B cell (primary cell): ENCODE measurements at regions not wholly inside any gene's neighbourhood (a gene's known extent, or its start where the extent isn't known, plus 50 kb on each side); places are given as distances from the start of the nearest gene placed in this dataset.
A peak's percentile ranks its signal among the peaks of the same experiment; 100 is the strongest.

Source experiments
- ATAC-seq: fragments of 200-7000 bp; cut with Tn5 transposase; one replicate; pipeline ENCODE4 v1.10.0; 2021; ENCODE audit warnings: low read depth, mild to moderate bottlenecking, moderate number of reproducible peaks, moderate library complexity
- CTCF ChIA-PET: fragments of 350-600 bp; sonication (Branson Sonifier 250); formaldehyde crosslinking; loops from one replicate; lab custom pipeline; 2021; ENCODE audit warnings: antibody characterized with exemption, inconsistent platforms; lab: Charles Lee
- POLR2A ChIA-PET: fragments of 350-600 bp; sonication (Branson Sonifier 250); formaldehyde crosslinking; loops from one replicate; lab custom pipeline; 2021; ENCODE audit warnings: antibody characterized with exemption; lab: Charles Lee
- DNase-seq: peaks from one replicate; pipeline ENCODE4 v3.0.0; 2013
- H2AFZ ChIP-seq: 2 replicates; pipeline ENCODE4 v1.6.1; 2012; ENCODE audit warnings: mild to moderate bottlenecking, low read depth, low read length; ENCODE audit not compliant: insufficient read depth, poor library complexity, severe bottlenecking
- H3K27ac ChIP-seq, 2 donors: 1 replicate in 1 of 2; 2 replicates in 1 of 2; pipeline ENCODE4 v1.5.1; 2012 to 2013; ENCODE audit warnings: low read length in 2 of 2, mild to moderate bottlenecking in 2 of 2, moderate library complexity in 1 of 2
- H3K27me3 ChIP-seq, 4 experiments: fragments of 200-600 bp in 1 of 4; sonication (generic) in 1 of 4; replicated peaks in 1 of 4; 1 replicate in 2 of 4; 2 replicates in 2 of 4; pipeline versions ENCODE4 v1.6.1 to v1.7.0; 2013 to 2016; ENCODE audit warnings: low read length in 3 of 4, mild to moderate bottlenecking in 2 of 4, mixed read lengths in 1 of 4, moderate library complexity in 1 of 4; ENCODE audit not compliant: insufficient read depth in 4 of 4, control insufficient read depth in 3 of 4; ENCODE audit errors: control extremely low read depth in 1 of 4
- H3K36me3 ChIP-seq, 2 experiments: replicated peaks in 1 of 2; 1 replicate in 1 of 2; 2 replicates in 1 of 2; pipeline versions ENCODE4 v1.6.1 to v1.7.1; 2013; ENCODE audit warnings: low read length in 1 of 2; ENCODE audit not compliant: insufficient read depth in 2 of 2, control insufficient read depth in 1 of 2; ENCODE audit errors: control extremely low read depth in 1 of 2, extremely low read depth in 1 of 2
- H3K4me1 ChIP-seq, 2 donors: fragments of 200-600 bp in 1 of 2; sonication (generic) in 1 of 2; 1 replicate in 1 of 2; 2 replicates in 1 of 2; pipeline versions ENCODE4 v1.5.1 to v1.6.1; 2013 to 2017; ENCODE audit warnings: low read length in 2 of 2; ENCODE audit not compliant: control insufficient read depth in 2 of 2, insufficient read depth in 2 of 2
- H3K4me2 ChIP-seq: replicated peaks from 2 replicates; pipeline ENCODE3; 2012; ENCODE audit warnings: mild to moderate bottlenecking, low read depth, low read length; ENCODE audit not compliant: poor library complexity, severe bottlenecking
- H3K4me3 ChIP-seq, 5 experiments: fragments of 200-600 bp in 1 of 5; sonication (generic) in 1 of 5; 1 replicate in 3 of 5; 2 replicates in 2 of 5; pipeline versions ENCODE4 v1.5.1 to v1.7.0; 2011 to 2016; ENCODE audit warnings: low read length in 4 of 5, mild to moderate bottlenecking in 4 of 5, low read depth in 2 of 5, control low read depth in 1 of 5, moderate library complexity in 1 of 5; ENCODE audit not compliant: insufficient read depth in 1 of 5; ENCODE audit errors: control extremely low read depth in 1 of 5, extremely low read depth in 1 of 5
- H3K79me2 ChIP-seq: fragments of 200-600 bp; sonication (generic); one replicate; pipeline ENCODE4 v1.6.0; 2016; ENCODE audit warnings: low read length; ENCODE audit not compliant: control insufficient read depth, insufficient read depth
- H3K9ac ChIP-seq: fragments of 200-600 bp; sonication (generic); 2 replicates; pipeline ENCODE4 v1.6.1; 2017; ENCODE audit warnings: mild to moderate bottlenecking, low read length, moderate library complexity
- H3K9me3 ChIP-seq, 3 donors: one replicate each; pipeline versions ENCODE4 v1.6.1 to v1.7.1; 2013; ENCODE audit warnings: low read length in 2 of 3; ENCODE audit not compliant: control insufficient read depth in 2 of 3, insufficient read depth in 1 of 3; ENCODE audit errors: control extremely low read depth in 1 of 3
- H4K20me1 ChIP-seq: 2 replicates; pipeline ENCODE4 v1.6.0; 2012; ENCODE audit warnings: mild to moderate bottlenecking, low read length; ENCODE audit not compliant: insufficient read depth, control insufficient read depth, poor library complexity, severe bottlenecking
- H3K27ac Mint-ChIP-seq: one replicate; pipeline ENCODE4 v1.8.0; 2021; ENCODE audit warnings: mixed read lengths
- H3K27me3 Mint-ChIP-seq: one replicate; pipeline ENCODE4 v1.8.0; 2021; ENCODE audit warnings: mixed read lengths
- H3K4me1 Mint-ChIP-seq: one replicate; pipeline ENCODE4 v1.8.0; 2021; ENCODE audit warnings: mixed read lengths
- H3K4me3 Mint-ChIP-seq: one replicate; pipeline ENCODE4 v1.8.0; 2021; ENCODE audit warnings: mixed read lengths
- H3K9me3 Mint-ChIP-seq: one replicate; pipeline ENCODE4 v1.8.0; 2022; ENCODE audit warnings: mixed read lengths; ENCODE audit not compliant: insufficient read depth
- EZH2 ChIP-seq: IDR thresholded peaks from 2 replicates; pipeline ENCODE4 v1.6.1; 2012; ENCODE audit warnings: borderline replicate concordance, low read depth, mild to moderate bottlenecking, moderate library complexity, low read length; ENCODE audit not compliant: insufficient read depth, poor library complexity, severe bottlenecking
- WGBS: methylation state at CpG from one replicate; pipeline ENCODE4 v1.1.5; 2013; ENCODE audit warnings: missing lambda C conversion rate; ENCODE audit not compliant: insufficient coverage; 5-methylcytosine and 5-hydroxymethylcytosine counted together
- intact Hi-C: fragments of 100-400 bp; cut with micrococcal nuclease; formaldehyde crosslinking; loops from one replicate; pipeline ENCODE4 v1.10.0; 2022
- TF ChIP-seq, protein P1 (sequence below): fragments of 200-600 bp; IDR thresholded peaks from one replicate; pipeline ENCODE4 v1.8.0; 2022; ENCODE audit warnings: antibody characterized with exemption, mild to moderate bottlenecking

DNA sequence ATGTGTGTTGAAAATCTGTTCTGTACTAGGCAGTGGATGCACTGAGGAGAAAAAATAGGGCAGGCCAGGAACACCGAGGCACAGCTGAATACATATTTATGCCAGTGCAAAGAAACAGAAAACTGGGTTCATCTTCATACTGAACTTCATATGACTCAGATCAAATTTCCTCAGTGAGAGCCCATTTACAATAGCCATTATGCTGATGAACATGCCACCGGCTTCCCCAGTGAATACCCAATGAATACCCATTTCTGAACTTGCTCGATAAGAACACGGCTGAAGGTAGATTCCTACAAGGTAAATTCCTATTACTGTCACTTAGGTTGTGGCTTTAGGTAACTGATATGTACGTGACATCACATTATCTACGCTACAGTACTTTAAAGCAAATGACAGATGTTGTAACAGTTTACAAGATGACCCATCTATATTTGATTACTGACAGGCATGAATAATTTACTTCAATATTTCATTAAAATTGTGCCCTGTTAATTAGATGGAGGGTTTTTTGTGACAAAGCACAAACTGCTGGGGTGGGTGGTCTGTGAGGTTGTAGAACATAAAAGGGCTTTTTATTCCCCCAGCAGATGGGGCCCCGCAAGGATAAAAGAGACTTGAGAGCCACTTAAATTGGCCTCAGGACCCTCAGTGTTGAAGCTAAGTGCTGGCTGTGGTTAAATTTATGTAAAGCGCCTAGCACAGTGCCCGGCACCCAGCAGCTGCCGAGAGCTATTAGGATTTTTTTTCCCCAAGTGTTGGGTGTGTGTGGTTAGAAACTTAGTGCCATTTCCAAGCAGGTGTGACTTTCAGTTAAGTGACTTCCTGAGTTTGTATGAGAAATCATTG is 264.5 kb downstream of the CD83 start:
- ATAC-seq (peak; percentile 28), DNase-seq (peak; percentile 30)
- H3K9ac ChIP-seq = no peak overlapping the region
- no peaks in the 10 kb centered on the region for H3K79me2 ChIP-seq
- ChIA-PET POLR2A (interaction anchor here (0.6 kb wide), 1 partner anchor 111 kb away, joined by 10 read pairs; no protein-coding TSS in a partner anchor), CTCF (no interaction called here)
- TF ChIP-seq, protein P1, sequence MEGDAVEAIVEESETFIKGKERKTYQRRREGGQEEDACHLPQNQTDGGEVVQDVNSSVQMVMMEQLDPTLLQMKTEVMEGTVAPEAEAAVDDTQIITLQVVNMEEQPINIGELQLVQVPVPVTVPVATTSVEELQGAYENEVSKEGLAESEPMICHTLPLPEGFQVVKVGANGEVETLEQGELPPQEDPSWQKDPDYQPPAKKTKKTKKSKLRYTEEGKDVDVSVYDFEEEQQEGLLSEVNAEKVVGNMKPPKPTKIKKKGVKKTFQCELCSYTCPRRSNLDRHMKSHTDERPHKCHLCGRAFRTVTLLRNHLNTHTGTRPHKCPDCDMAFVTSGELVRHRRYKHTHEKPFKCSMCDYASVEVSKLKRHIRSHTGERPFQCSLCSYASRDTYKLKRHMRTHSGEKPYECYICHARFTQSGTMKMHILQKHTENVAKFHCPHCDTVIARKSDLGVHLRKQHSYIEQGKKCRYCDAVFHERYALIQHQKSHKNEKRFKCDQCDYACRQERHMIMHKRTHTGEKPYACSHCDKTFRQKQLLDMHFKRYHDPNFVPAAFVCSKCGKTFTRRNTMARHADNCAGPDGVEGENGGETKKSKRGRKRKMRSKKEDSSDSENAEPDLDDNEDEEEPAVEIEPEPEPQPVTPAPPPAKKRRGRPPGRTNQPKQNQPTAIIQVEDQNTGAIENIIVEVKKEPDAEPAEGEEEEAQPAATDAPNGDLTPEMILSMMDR = no peak
- no peak for TF ChIP-seq EZH2
- no peaks in the 10 kb centered on the region for H3K36me3 ChIP-seq
- Mint-ChIP-seq H3K4me1 (peaks cover 58% of the 10 kb centered on the region), H3K9me3 (no peaks in the 10 kb centered on the region), H3K4me3 (peak overlapping the region; percentile 40), H3K27ac (no peak overlapping the region), H3K27me3 (no peaks in the 10 kb centered on the region)
- intact Hi-C loops = loop anchor here (2.0 kb wide), 1 partner anchor 15 kb away; no protein-coding TSS in a partner anchor
- peaks cover 44 to 48% of the 10 kb centered on the region in 2 donors for H3K4me1 ChIP-seq
- peaks cover 0 to 3% (median 0%) of the 10 kb centered on the region in 3 donors for H3K9me3 ChIP-seq
- no peaks in the 10 kb centered on the region for H3K27me3 ChIP-seq
- H3K4me2 ChIP-seq = peak overlapping the region; percentile 41
- WGBS = 3% methylated on average over 4 of the region's 10 CpGs
- H4K20me1 ChIP-seq = no peaks in the 10 kb centered on the region
- no peak overlapping the region for H3K4me3 ChIP-seq
- H2AFZ ChIP-seq = peak overlapping the region; percentile 2
- H3K27ac ChIP-seq = no peak overlapping the region

DNA sequence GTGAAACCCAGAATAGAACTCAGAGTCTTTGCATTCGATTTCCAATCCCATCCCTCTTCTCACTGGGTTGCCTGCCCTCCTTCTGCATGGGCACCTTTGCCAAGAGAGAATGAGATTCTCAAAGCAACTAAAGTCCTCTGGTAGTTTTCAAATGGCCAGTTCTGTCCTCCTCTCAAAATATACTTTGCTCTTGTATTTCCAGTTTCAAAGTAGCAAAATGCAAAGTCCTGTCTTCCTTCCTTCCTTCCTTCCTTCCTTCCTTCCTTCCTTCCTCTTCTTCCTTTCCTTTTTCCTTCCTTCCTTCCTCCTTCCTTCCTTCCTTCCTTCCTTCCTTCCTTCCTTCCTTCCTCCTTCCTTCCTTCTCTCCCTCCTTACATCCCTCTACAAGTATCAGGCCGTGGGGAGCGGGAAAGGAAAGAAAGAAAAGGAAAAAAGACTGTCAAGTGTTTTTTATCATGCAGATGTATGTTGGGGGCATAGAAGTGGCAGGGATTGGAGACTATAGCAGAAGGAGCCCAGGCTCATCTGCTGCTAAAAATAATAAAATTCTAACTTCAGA is 265.2 kb downstream of the CD83 start:
- Histone ChIP-seq H3K4me2 (peak overlapping the region; percentile 41), H3K4me3 (no peak overlapping the region), H3K79me2 (no peaks in the 10 kb centered on the region), H3K9ac (no peak overlapping the region), H3K27ac (no peak overlapping the region), H2AFZ (peak overlapping the region; percentile 2), H3K9me3 (peaks cover 0 to 3% (median 0%) of the 10 kb centered on the region in 3 donors), H3K27me3 (no peaks in the 10 kb centered on the region), H4K20me1 (no peaks in the 10 kb centered on the region), H3K36me3 (no peaks in the 10 kb centered on the region), H3K4me1 (peaks cover 44 to 48% of the 10 kb centered on the region in 2 donors)
- intact Hi-C loops = loop anchor here (2.0 kb wide), 1 partner anchor 14 kb away; no protein-coding TSS in a partner anchor
- no peaks in the 10 kb centered on the region for H3K27me3 Mint-ChIP-seq
- ChIA-PET POLR2A (no interaction called here), CTCF (no interaction called here)
- DNase-seq (no peak), ATAC-seq (no peak)
- no peak overlapping the region for H3K27ac Mint-ChIP-seq
- H3K4me3 Mint-ChIP-seq = peak overlapping the region; percentile 8
- TF ChIP-seq, protein P1 = no peak
- TF ChIP-seq EZH2 = no peak
- H3K4me1 Mint-ChIP-seq = peaks cover 58% of the 10 kb centered on the region
- WGBS = 0% methylated on average over 1 of the region's 3 CpGs
- no peaks in the 10 kb centered on the region for H3K9me3 Mint-ChIP-seq
